ENCODE measurements at regions not wholly inside any gene's neighbourhood (a gene's known extent, or its start where the extent isn't known, plus 50 kb on each side); places are given as distances from the start of the nearest gene placed in this dataset.

DNA sequence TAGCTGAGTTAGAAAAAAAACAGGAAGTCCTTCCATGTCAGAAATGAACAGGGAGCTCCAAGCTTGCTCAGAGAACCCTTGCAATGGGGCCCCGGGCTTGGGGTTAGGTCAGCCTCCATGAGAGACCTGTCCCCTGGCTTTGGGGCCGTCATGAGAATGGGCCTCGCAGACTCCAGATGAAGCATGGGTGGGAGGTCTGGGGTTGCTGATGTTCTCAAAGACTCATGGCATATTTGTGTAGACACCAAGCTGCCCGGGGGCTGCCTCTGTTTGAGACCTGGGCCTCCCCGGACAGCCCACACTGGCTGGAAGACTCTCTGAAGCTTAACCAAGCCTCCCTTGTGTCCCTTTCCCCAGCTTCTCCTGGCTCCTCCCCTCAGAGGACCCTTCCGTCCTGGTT, 186.3 kb downstream of the IRX2 start:
- Histone ChIP-seq H3F3A (ENCODE audit: control insufficient read depth, insufficient read depth) (no peaks in the 10 kb centered on the region), H3K4me1 (ENCODE audit: control insufficient read depth, low read length) (no peaks in the 10 kb centered on the region), H3K4me2 (ENCODE audit: low read length) (no peak overlapping the region), H3K79me2 (ENCODE audit: control insufficient read depth, low read length) (no peaks in the 10 kb centered on the region), H3K9me2 (replicated peaks; ENCODE audit: control insufficient read depth, low read length) (no peaks in the 10 kb centered on the region), H4K20me1 (ENCODE audit: control insufficient read depth, insufficient read depth, low read depth, low read length) (no peaks in the 10 kb centered on the region), H3K36me3 (ENCODE audit: control insufficient read depth, low read length) (no peaks in the 10 kb centered on the region), H3K4me3 (ENCODE audit: low read length) (no peak overlapping the region), H3K9me3 (ENCODE audit: control insufficient read depth, insufficient read depth, low read length) (peaks cover 6% of the 10 kb centered on the region; the same call in 1 of the 2 replicates), H3K27ac (ENCODE audit: low read depth, low read length) (no peak overlapping the region), H3K27me3 (ENCODE audit: control insufficient read depth, low read length) (no peaks in the 10 kb centered on the region)
- TF ChIP-seq EZH2phosphoT487 (IDR thresholded peaks at IDR 0.05; ENCODE audit: borderline replicate concordance, low read length) = no peak
- TF ChIP-seq, protein P1, sequence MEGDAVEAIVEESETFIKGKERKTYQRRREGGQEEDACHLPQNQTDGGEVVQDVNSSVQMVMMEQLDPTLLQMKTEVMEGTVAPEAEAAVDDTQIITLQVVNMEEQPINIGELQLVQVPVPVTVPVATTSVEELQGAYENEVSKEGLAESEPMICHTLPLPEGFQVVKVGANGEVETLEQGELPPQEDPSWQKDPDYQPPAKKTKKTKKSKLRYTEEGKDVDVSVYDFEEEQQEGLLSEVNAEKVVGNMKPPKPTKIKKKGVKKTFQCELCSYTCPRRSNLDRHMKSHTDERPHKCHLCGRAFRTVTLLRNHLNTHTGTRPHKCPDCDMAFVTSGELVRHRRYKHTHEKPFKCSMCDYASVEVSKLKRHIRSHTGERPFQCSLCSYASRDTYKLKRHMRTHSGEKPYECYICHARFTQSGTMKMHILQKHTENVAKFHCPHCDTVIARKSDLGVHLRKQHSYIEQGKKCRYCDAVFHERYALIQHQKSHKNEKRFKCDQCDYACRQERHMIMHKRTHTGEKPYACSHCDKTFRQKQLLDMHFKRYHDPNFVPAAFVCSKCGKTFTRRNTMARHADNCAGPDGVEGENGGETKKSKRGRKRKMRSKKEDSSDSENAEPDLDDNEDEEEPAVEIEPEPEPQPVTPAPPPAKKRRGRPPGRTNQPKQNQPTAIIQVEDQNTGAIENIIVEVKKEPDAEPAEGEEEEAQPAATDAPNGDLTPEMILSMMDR (IDR thresholded peaks at IDR 0.05; ENCODE audit: low read depth, low read length, poor library complexity, severe bottlenecking) = no peak

DNA sequence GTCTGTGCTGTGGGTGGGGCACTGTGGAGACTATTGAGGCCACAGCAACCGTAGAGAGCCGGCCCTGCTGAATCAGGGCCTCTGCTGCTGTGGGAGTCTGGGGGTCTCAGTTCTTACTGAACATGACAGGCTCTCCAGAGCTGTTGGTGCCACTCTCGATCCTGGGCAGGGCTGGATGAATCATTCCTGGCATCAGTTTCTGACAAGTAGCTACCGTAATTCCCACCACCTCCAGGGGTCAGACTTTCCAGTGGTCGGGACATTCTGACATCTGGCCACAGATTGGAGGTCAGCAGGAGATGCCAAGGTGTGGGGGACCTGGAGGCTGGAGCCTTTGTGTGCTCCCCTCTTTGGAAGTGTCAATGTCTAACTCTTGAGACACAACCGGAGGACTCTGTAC, 188.4 kb downstream of the IRX2 start:
- no peaks in the 10 kb centered on the region for H3K79me2 ChIP-seq (ENCODE audit: control insufficient read depth, low read length)
- peaks cover 6% of the 10 kb centered on the region; the same call in 1 of the 2 replicates for H3K9me3 ChIP-seq (ENCODE audit: control insufficient read depth, insufficient read depth, low read length)
- no peak overlapping the region for H3K27ac ChIP-seq (ENCODE audit: low read depth, low read length)
- no peaks in the 10 kb centered on the region for H3K36me3 ChIP-seq (ENCODE audit: control insufficient read depth, low read length)
- H3K4me2 ChIP-seq (ENCODE audit: low read length) = no peak overlapping the region
- H4K20me1 ChIP-seq (ENCODE audit: control insufficient read depth, insufficient read depth, low read depth, low read length) = no peaks in the 10 kb centered on the region
- H3K27me3 ChIP-seq (ENCODE audit: control insufficient read depth, low read length) = no peaks in the 10 kb centered on the region
- no peak for TF ChIP-seq EZH2phosphoT487 (IDR thresholded peaks at IDR 0.05; ENCODE audit: borderline replicate concordance, low read length)
- TF ChIP-seq, protein P1 (IDR thresholded peaks at IDR 0.05; ENCODE audit: low read depth, low read length, poor library complexity, severe bottlenecking) = no peak
- H3K4me3 ChIP-seq (ENCODE audit: low read length) = no peak overlapping the region
- no peaks in the 10 kb centered on the region for H3K4me1 ChIP-seq (ENCODE audit: control insufficient read depth, low read length)
- no peaks in the 10 kb centered on the region for H3F3A ChIP-seq (ENCODE audit: control insufficient read depth, insufficient read depth)
- no peaks in the 10 kb centered on the region for H3K9me2 ChIP-seq (replicated peaks; ENCODE audit: control insufficient read depth, low read length)

DNA sequence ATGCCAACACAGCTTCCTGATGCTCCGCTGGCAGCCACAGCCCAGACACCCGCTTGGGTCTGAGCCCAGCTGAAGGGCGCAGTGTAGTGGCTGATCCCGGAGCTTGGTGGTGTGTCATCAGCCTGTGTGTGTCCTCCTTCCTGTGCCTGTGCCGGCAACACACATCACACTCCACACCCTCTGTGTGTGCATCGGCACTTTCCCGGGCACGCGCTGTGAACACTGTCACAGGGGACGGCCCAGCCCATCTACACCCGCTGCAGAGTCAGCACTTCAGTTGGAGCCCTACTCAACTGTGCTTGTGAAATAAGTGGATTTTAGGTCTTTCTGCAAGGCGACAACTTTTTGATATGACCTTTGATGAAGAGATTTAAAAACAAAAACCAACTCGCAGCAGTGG, 189.4 kb downstream of the IRX2 start:
- Histone ChIP-seq H3K4me1 (ENCODE audit: control insufficient read depth, low read length) (no peaks in the 10 kb centered on the region), H3K9me3 (ENCODE audit: control insufficient read depth, insufficient read depth, low read length) (peaks cover 14% of the 10 kb centered on the region; the same call in 1 of the 2 replicates), H3K9me2 (replicated peaks; ENCODE audit: control insufficient read depth, low read length) (no peaks in the 10 kb centered on the region), H3K27ac (ENCODE audit: low read depth, low read length) (no peak overlapping the region), H4K20me1 (ENCODE audit: control insufficient read depth, insufficient read depth, low read depth, low read length) (no peaks in the 10 kb centered on the region), H3K4me2 (ENCODE audit: low read length) (no peak overlapping the region), H3K4me3 (ENCODE audit: low read length) (no peak overlapping the region), H3K79me2 (ENCODE audit: control insufficient read depth, low read length) (no peaks in the 10 kb centered on the region), H3K36me3 (ENCODE audit: control insufficient read depth, low read length) (no peaks in the 10 kb centered on the region), H3K27me3 (ENCODE audit: control insufficient read depth, low read length) (no peaks in the 10 kb centered on the region), H3F3A (ENCODE audit: control insufficient read depth, insufficient read depth) (no peaks in the 10 kb centered on the region)
- no peak for TF ChIP-seq EZH2phosphoT487 (IDR thresholded peaks at IDR 0.05; ENCODE audit: borderline replicate concordance, low read length)
- TF ChIP-seq, protein P1 (IDR thresholded peaks at IDR 0.05; ENCODE audit: low read depth, low read length, poor library complexity, severe bottlenecking) = no peak

Measured in DOHH2 (cell line).